H1 (cell line): ENCODE measurements at regions not wholly inside any gene's neighbourhood (a gene's known extent, or its start where the extent isn't known, plus 50 kb on each side); places are given as distances from the start of the nearest gene placed in this dataset.

Source experiments
- CTCF ChIA-PET: fragments of 300-600 bp; sonication (Branson Sonifier 250); formaldehyde crosslinking; loops from one replicate; lab custom pipeline; 2021; ENCODE audit not compliant: partially characterized antibody; lab: Charles Lee
- POLR2A ChIA-PET: fragments of 300-600 bp; sonication (Branson Sonifier 250); formaldehyde crosslinking; loops from one replicate; lab custom pipeline; 2021; ENCODE audit warnings: inconsistent platforms; ENCODE audit not compliant: partially characterized antibody; lab: Charles Lee
- DNase-seq, 2 experiments: peaks; one replicate each; pipeline versions ENCODE4 v3.0.0 to v3.0.0-alpha.2; 2010 to 2022; ENCODE audit warnings: low spot score in 2 of 2, low read depth in 1 of 2, mixed read lengths in 1 of 2
- FAIRE-seq: peaks from 2 replicates; lab custom pipeline; 2011; peaks lifted over from hg19 to GRCh38; lab: Jason Lieb, UNC
- H2AFZ ChIP-seq: 2 replicates; pipeline ENCODE4 v1.8.1; 2012; ENCODE audit warnings: low read length, inconsistent platforms
- H2AK5ac ChIP-seq: 2 replicates; pipeline ENCODE4 v1.6.1; 2013; ENCODE audit warnings: low read depth, low read length
- H2BK120ac ChIP-seq: replicated peaks from 2 replicates; pipeline ENCODE3; 2013; ENCODE audit warnings: low read depth, low read length, inconsistent platforms
- H2BK12ac ChIP-seq: 2 replicates; pipeline ENCODE4 v1.6.1; 2013; ENCODE audit warnings: low read depth, low read length
- H2BK15ac ChIP-seq: 2 replicates; pipeline ENCODE4 v1.6.1; 2013; ENCODE audit warnings: low read length
- H2BK20ac ChIP-seq: 2 replicates; pipeline ENCODE4 v1.6.1; 2013; ENCODE audit warnings: low read length
- H2BK5ac ChIP-seq: 2 replicates; pipeline ENCODE4 v1.6.1; 2013; ENCODE audit warnings: low read depth, low read length
- H3K14ac ChIP-seq: 2 replicates; pipeline ENCODE4 v1.6.1; 2013; ENCODE audit warnings: inconsistent platforms; ENCODE audit not compliant: insufficient read length
- H3K18ac ChIP-seq: 2 replicates; pipeline ENCODE4 v1.6.1; 2013; ENCODE audit warnings: low read length; ENCODE audit errors: extremely low read depth
- H3K23ac ChIP-seq: 2 replicates; pipeline ENCODE4 v1.6.1; 2013; ENCODE audit warnings: inconsistent platforms; ENCODE audit not compliant: insufficient read length
- H3K23me2 ChIP-seq: 2 replicates; pipeline ENCODE4 v1.6.1; 2013; ENCODE audit warnings: low read depth, low read length
- H3K27ac ChIP-seq: 2 replicates; pipeline ENCODE4 v1.6.1; 2011; ENCODE audit warnings: low read depth, low read length, inconsistent platforms
- H3K27me3 ChIP-seq, 4 experiments: replicated peaks in 1 of 4; 1 replicate in 1 of 4; 2 replicates in 3 of 4; pipeline versions ENCODE4 v1.6.1 to v1.8.1; 2011 to 2013; ENCODE audit warnings: low read length in 3 of 4, mild to moderate bottlenecking in 3 of 4, inconsistent platforms in 2 of 4, mixed read lengths in 2 of 4, moderate library complexity in 1 of 4; ENCODE audit not compliant: control insufficient read depth in 3 of 4, insufficient read depth in 3 of 4; ENCODE audit errors: extremely low read depth in 1 of 4
- H3K36me3 ChIP-seq, 4 experiments: 2 replicates each; pipeline versions ENCODE4 v1.6.1 to v1.8.1; 2011 to 2013; ENCODE audit warnings: mild to moderate bottlenecking in 4 of 4, low read length in 3 of 4, moderate library complexity in 2 of 4, control low read depth in 1 of 4, inconsistent platforms in 1 of 4; ENCODE audit not compliant: insufficient read depth in 4 of 4, control insufficient read depth in 2 of 4
- H3K4ac ChIP-seq: replicated peaks from 2 replicates; pipeline ENCODE3; 2013; ENCODE audit warnings: low read length, low read depth, mixed read lengths, inconsistent platforms; ENCODE audit not compliant: insufficient read length
- H3K4me1 ChIP-seq, 4 experiments: replicated peaks in 1 of 4; 1 replicate in 1 of 4; 2 replicates in 3 of 4; pipeline versions ENCODE4 v1.6.1 to v1.8.1; 2011 to 2013; ENCODE audit warnings: low read length in 3 of 4, inconsistent platforms in 2 of 4, mixed read lengths in 1 of 4; ENCODE audit not compliant: insufficient read depth in 4 of 4, control insufficient read depth in 3 of 4
- H3K4me2 ChIP-seq, 2 experiments: 2 replicates each; pipeline versions ENCODE4 v1.6.1 to v1.8.1; 2011 to 2013; ENCODE audit warnings: low read depth in 2 of 2, low read length in 2 of 2, control low read depth in 1 of 2, inconsistent platforms in 1 of 2, mild to moderate bottlenecking in 1 of 2; ENCODE audit not compliant: insufficient read depth in 1 of 2
- H3K4me3 ChIP-seq, 4 experiments: fragments of 200-600, 300-600 bp in 1 of 4; sonication (generic), shearing (Covaris generic), sonication (Bioruptor Twin) in 1 of 4; 2 replicates each; pipeline versions ENCODE4 v1.5.1 to v1.8.1; 2011 to 2016; ENCODE audit warnings: low read length in 4 of 4, low read depth in 3 of 4, control low read depth in 2 of 4, inconsistent platforms in 2 of 4, mild to moderate bottlenecking in 2 of 4, mixed read lengths in 1 of 4, moderate library complexity in 1 of 4; ENCODE audit not compliant: insufficient read depth in 2 of 4; ENCODE audit errors: extremely low read depth in 1 of 4
- H3K56ac ChIP-seq: replicated peaks from 2 replicates; pipeline ENCODE3; 2013; ENCODE audit warnings: low read depth, mild to moderate bottlenecking, mixed read lengths, low read length, inconsistent platforms; ENCODE audit not compliant: insufficient read length
- H3K79me1 ChIP-seq: 2 replicates; pipeline ENCODE4 v1.6.1; 2013; ENCODE audit warnings: low read depth, low read length, control low read depth
- H3K79me2 ChIP-seq, 2 experiments: 2 replicates each; pipeline versions ENCODE4 v1.6.1 to v1.8.1; 2012 to 2013; ENCODE audit warnings: low read length in 2 of 2, mild to moderate bottlenecking in 2 of 2, inconsistent platforms in 1 of 2; ENCODE audit not compliant: insufficient read depth in 2 of 2, control insufficient read depth in 1 of 2
- H3K9ac ChIP-seq, 4 experiments: replicated peaks in 1 of 4; 1 replicate in 1 of 4; 2 replicates in 3 of 4; pipeline versions ENCODE4 v1.6.1 to v1.8.1; 2011 to 2013; ENCODE audit warnings: low read depth in 3 of 4, low read length in 3 of 4, control low read depth in 2 of 4, mild to moderate bottlenecking in 2 of 4, moderate library complexity in 2 of 4, inconsistent platforms in 1 of 4; ENCODE audit errors: extremely low read depth in 1 of 4
- H3K9me3 ChIP-seq, 2 experiments: 2 replicates each; pipeline versions ENCODE4 v1.6.1 to v1.8.1; 2012 to 2013; ENCODE audit warnings: mild to moderate bottlenecking in 2 of 2, moderate library complexity in 2 of 2, control low read depth in 1 of 2, inconsistent platforms in 1 of 2, low read depth in 1 of 2, low read length in 1 of 2, mixed read lengths in 1 of 2; ENCODE audit not compliant: insufficient read depth in 2 of 2
- H4K20me1 ChIP-seq, 2 experiments: replicated peaks in 1 of 2; 2 replicates each; pipeline versions ENCODE3 to v1.8.1; 2011 to 2013; ENCODE audit warnings: inconsistent platforms in 2 of 2, low read length in 2 of 2, mild to moderate bottlenecking in 1 of 2; ENCODE audit not compliant: insufficient read depth in 2 of 2, control insufficient read depth in 1 of 2
- H4K5ac ChIP-seq: 2 replicates; pipeline ENCODE4 v1.6.1; 2013; ENCODE audit warnings: low read length, low read depth, mixed read lengths, inconsistent platforms; ENCODE audit not compliant: insufficient read length
- H4K8ac ChIP-seq: 2 replicates; pipeline ENCODE4 v1.8.0; 2013; ENCODE audit warnings: mild to moderate bottlenecking, moderate library complexity, low read length, inconsistent platforms; ENCODE audit not compliant: insufficient read depth; ENCODE audit errors: extremely low read depth
- H4K91ac ChIP-seq: replicated peaks from 2 replicates; pipeline ENCODE3; 2013; ENCODE audit warnings: low read length, mixed read lengths, inconsistent platforms; ENCODE audit not compliant: insufficient read length
- EGR1 ChIP-seq: IDR thresholded peaks from 2 replicates; pipeline ENCODE4 v1.6.1; 2011; ENCODE audit warnings: low read depth, low read length, borderline replicate concordance
- EP300 ChIP-seq, 2 experiments: IDR thresholded peaks; 1 replicate in 1 of 2; 2 replicates in 1 of 2; pipeline ENCODE4 v1.6.1; 2011 to 2012; ENCODE audit warnings: low read depth in 2 of 2, low read length in 2 of 2, mild to moderate bottlenecking in 2 of 2, borderline replicate concordance in 1 of 2, inconsistent platforms in 1 of 2, moderate library complexity in 1 of 2
- HDAC2 ChIP-seq, 2 experiments: fragments of 300-600 bp in 1 of 2; sonication (generic) in 1 of 2; IDR thresholded peaks; 2 replicates each; pipeline ENCODE4 v1.6.1; 2011 to 2012; ENCODE audit warnings: low read depth in 2 of 2, low read length in 2 of 2, mild to moderate bottlenecking in 2 of 2, moderate library complexity in 2 of 2, borderline replicate concordance in 1 of 2, inconsistent platforms in 1 of 2
- SAP30 ChIP-seq: fragments of 300-600 bp; sonication (generic); IDR thresholded peaks from 2 replicates; pipeline ENCODE4 v1.7.1; 2012; ENCODE audit warnings: low read length, moderate library complexity, mild to moderate bottlenecking, inconsistent platforms; ENCODE audit not compliant: insufficient read depth, insufficient replicate concordance
- SP4 ChIP-seq: IDR thresholded peaks from 2 replicates; pipeline ENCODE4 v1.6.1; 2012; ENCODE audit warnings: low read length, inconsistent platforms
- ZNF274 ChIP-seq: IDR thresholded peaks from 2 replicates; pipeline ENCODE4 v1.7.0; 2012; ENCODE audit warnings: low read length, borderline replicate concordance; ENCODE audit errors: extremely low read depth
- WGBS, 2 experiments: shearing (Covaris generic) in 1 of 2; methylation state at CpG; one replicate each; pipeline versions ENCODE4 v1.1.6 to v1.1.7; 2013 to 2015; ENCODE audit warnings: low lambda C conversion rate in 2 of 2, mixed read lengths in 2 of 2, inconsistent platforms in 1 of 2, low coverage in 1 of 2, missing lambda C conversion rate in 1 of 2; ENCODE audit not compliant: insufficient replicate concordance in 2 of 2, insufficient coverage in 1 of 2, insufficient read length in 1 of 2; ENCODE audit errors: extremely low coverage in 1 of 2, missing lambda C conversion rate in 1 of 2; 5-methylcytosine and 5-hydroxymethylcytosine counted together

DNA sequence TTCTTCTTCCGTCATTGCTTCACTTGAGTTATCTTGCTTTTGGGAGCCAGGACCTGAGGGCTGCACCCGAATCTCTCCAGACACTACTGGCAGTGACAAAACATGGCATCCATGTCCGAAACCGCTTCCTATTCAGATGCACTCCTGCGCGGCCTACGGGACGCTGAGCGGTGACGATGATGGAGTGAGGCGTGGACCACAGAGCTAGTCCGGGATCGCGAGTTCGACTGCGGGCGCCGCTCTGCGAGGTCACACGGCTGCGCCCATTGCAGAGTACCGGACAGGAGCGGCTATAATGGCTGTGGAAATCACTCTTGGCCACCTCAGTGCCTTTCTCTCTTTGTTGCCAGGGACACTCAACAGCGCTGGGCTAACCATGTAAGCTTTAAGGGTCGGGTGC is 453.8 kb upstream of the CNTN5 start:
- no peaks in the 10 kb centered on the region for H3K79me2 ChIP-seq
- no peaks in the 10 kb centered on the region for H3K27me3 ChIP-seq
- H2BK12ac ChIP-seq, result no peak overlapping the region
- H2BK120ac ChIP-seq, result no peak overlapping the region
- DNase-seq, result no peak
- H4K91ac ChIP-seq, result no peak overlapping the region
- 0 out of 2 replicates have a peak overlapping the region, but pooled peaks have one; percentile 2 for H4K8ac ChIP-seq
- no peak overlapping the region for H2BK20ac ChIP-seq
- H3K4me1 ChIP-seq, result no peaks in the 10 kb centered on the region
- no peak overlapping the region for H4K5ac ChIP-seq
- no peak overlapping the region for H3K4me2 ChIP-seq
- no peak overlapping the region for H3K4ac ChIP-seq
- H2AFZ ChIP-seq, result no peak overlapping the region
- H3K18ac ChIP-seq, result no peak overlapping the region
- no peaks in the 10 kb centered on the region for H3K36me3 ChIP-seq
- no peak for FAIRE-seq
- no peak overlapping the region for H2BK15ac ChIP-seq
- H2BK5ac ChIP-seq, result no peak overlapping the region
- H3K23me2 ChIP-seq, result no peaks in the 10 kb centered on the region
- H2AK5ac ChIP-seq, result no peak overlapping the region
- H3K14ac ChIP-seq, result no peak overlapping the region
- 96% methylated on average over 25 of the region's 25 CpGs; no CpG with 5 or more reads in 1 of the 2 experiments for WGBS, 2 experiments
- ChIA-PET POLR2A (no interaction called here), CTCF (no interaction called here)
- no peak overlapping the region for H3K56ac ChIP-seq
- no peaks in the 10 kb centered on the region for H4K20me1 ChIP-seq
- no peak overlapping the region for H3K9ac ChIP-seq
- H3K23ac ChIP-seq, result no peak overlapping the region
- H3K79me1 ChIP-seq, result no peaks in the 10 kb centered on the region
- TF ChIP-seq SAP30, result no peak
- TF ChIP-seq EP300 (IDR thresholded peaks at IDR 0.05; ENCODE audit: borderline replicate concordance in 1 of 2, low read depth in 2 of 2, low read length in 2 of 2), result no peak
- TF ChIP-seq HDAC2 (IDR thresholded peaks at IDR 0.05; ENCODE audit: borderline replicate concordance in 1 of 2, low read depth in 2 of 2, low read length in 2 of 2), result no peak
- TF ChIP-seq SP4, result no peak
- no peak for TF ChIP-seq ZNF274
- no peak for TF ChIP-seq EGR1
- no peak overlapping the region for H3K4me3 ChIP-seq
- no peak overlapping the region for H3K27ac ChIP-seq
- no peaks in the 10 kb centered on the region; a peak in 1 of 4 replicates for H3K9me3 ChIP-seq
